ENCODE measurements at regions not wholly inside any gene's neighbourhood (a gene's known extent, or its start where the extent isn't known, plus 50 kb on each side); places are given as distances from the start of the nearest gene placed in this dataset.

GRCh38 chr11:107172996-107173395, 154.7 kb upstream of the GUCY1A2 start:
- TF ChIP-seq, protein P1, sequence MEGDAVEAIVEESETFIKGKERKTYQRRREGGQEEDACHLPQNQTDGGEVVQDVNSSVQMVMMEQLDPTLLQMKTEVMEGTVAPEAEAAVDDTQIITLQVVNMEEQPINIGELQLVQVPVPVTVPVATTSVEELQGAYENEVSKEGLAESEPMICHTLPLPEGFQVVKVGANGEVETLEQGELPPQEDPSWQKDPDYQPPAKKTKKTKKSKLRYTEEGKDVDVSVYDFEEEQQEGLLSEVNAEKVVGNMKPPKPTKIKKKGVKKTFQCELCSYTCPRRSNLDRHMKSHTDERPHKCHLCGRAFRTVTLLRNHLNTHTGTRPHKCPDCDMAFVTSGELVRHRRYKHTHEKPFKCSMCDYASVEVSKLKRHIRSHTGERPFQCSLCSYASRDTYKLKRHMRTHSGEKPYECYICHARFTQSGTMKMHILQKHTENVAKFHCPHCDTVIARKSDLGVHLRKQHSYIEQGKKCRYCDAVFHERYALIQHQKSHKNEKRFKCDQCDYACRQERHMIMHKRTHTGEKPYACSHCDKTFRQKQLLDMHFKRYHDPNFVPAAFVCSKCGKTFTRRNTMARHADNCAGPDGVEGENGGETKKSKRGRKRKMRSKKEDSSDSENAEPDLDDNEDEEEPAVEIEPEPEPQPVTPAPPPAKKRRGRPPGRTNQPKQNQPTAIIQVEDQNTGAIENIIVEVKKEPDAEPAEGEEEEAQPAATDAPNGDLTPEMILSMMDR (IDR thresholded peaks at IDR 0.05): no peak
- TF ChIP-seq POLR2A (IDR thresholded peaks at IDR 0.05): no peak

All from lower leg skin (tissue), 3 donors.